Left lung (tissue), 4 donors: ENCODE measurements at regions not wholly inside any gene's neighbourhood (a gene's known extent, or its start where the extent isn't known, plus 50 kb on each side); places are given as distances from the start of the nearest gene placed in this dataset.

ENCODE experiments used
- ATAC-seq: fragments of 200-7000 bp; cut with Tn5 transposase; one replicate; pipeline ENCODE4 v1.9.1; 2020; ENCODE audit warnings: moderate library complexity
- DNase-seq, 4 donors: peaks; one replicate each; pipeline ENCODE4 v3.0.0-alpha.2; 2013 to 2020
- H3K27ac ChIP-seq, 2 donors: fragments of 200-600 bp; sonication (generic) in 1 of 2; one replicate each; pipeline versions ENCODE4 v1.5.0 to v1.8.0; 2020 to 2021
- H3K27me3 ChIP-seq, 2 donors: fragments of 200-600 bp; sonication (generic) in 1 of 2; one replicate each; pipeline versions ENCODE4 v1.5.0 to v1.8.0; 2020 to 2021
- H3K36me3 ChIP-seq, 2 donors: fragments of 200-600 bp; sonication (generic) in 1 of 2; one replicate each; pipeline versions ENCODE4 v1.5.0 to v1.8.0; 2020 to 2021
- H3K4me1 ChIP-seq, 2 donors: fragments of 200-600 bp; one replicate each; pipeline ENCODE4 v1.8.0; 2021
- H3K4me3 ChIP-seq, 2 donors: fragments of 200-600 bp; sonication (generic) in 1 of 2; one replicate each; pipeline versions ENCODE4 v1.5.0 to v1.8.0; 2020 to 2021; ENCODE audit warnings: mild to moderate bottlenecking in 1 of 2
- H3K9me3 ChIP-seq, 2 donors: fragments of 200-600 bp; sonication (generic) in 1 of 2; one replicate each; pipeline versions ENCODE4 v1.5.0 to v1.8.0; 2020 to 2021
- CTCF ChIP-seq, 2 donors: fragments of 200-600 bp; sonication (generic) in 1 of 2; IDR thresholded peaks; one replicate each; pipeline versions ENCODE4 v1.5.0 to v1.8.0; 2021; ENCODE audit warnings: antibody characterized with exemption in 2 of 2
- intact Hi-C, 2 donors: fragments of 100-400 bp; cut with DNase I; formaldehyde crosslinking; loops; one replicate each; pipeline versions ENCODE4 v1.11.2 to v1.14.2; 2022
- donor health status: DM: no; HTN: yes; CAD: no.
- donor health status: DM: no; HTN: no; CAD: no.

DNA sequence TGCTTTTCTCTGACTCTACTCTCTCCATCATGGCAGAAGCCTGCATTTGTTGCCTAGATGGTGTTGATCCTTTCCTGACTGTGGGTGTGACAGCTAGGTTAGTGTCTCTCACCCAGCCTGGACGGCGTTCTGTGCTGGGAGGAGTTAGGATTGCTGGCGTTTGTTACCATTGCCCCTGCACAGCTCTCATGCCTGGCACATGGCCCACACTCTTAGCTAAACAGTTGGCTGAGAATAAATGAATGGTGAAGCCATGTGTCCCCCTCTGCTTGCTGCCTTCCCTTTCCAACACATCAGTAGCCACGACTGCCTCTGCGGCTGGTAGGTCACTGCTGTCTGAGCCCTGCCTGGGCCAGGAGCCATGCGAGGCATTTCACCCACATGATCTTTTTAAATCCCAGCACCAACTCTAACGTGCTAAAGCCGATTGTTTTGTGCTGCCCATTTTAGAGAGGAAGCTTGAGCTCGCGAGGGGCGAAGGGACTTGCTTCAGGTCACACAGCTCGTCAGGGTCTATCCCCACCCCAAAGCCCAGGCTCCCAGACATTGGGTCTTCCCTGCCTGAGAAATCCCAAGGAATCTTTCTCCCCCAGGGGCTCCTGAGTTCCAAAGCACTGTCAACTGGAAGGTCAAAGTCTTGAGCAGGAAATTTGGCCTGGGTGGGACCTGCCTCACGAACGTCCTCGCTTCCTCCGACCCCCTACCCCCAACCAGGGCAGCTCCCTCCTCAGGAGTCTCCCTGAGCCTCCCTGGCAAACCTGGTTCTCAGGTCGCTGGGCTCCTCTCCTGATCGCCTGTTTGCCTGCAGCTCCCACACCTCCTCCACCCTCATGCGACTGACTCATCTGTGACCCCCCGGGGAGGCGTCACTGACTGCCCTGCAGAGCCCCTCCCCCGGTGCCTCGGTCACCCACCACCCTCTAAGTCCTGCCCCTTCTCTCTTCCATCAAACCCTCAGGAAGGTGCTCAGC, 271.7 kb upstream of the C1orf174 start:
- Histone ChIP-seq H3K9me3 (no peaks in the 10 kb centered on the region), H3K36me3 (no peaks in the 10 kb centered on the region), H3K27ac (no peak overlapping the region), H3K4me1 (no peaks in the 10 kb centered on the region), H3K27me3 (peaks cover 0 to 55% of the 10 kb centered on the region in 2 donors), H3K4me3 (no peak overlapping the region)
- ATAC-seq, result no peak
- intact Hi-C loops, result no loop called here
- DNase-seq, result no peak
- TF ChIP-seq CTCF (IDR thresholded peaks at IDR 0.05), result no peak

GRCh38 chr1:4172644-4173599, 272.9 kb upstream of the C1orf174 start:
- Histone ChIP-seq H3K27me3 (peaks cover 0 to 43% of the 10 kb centered on the region in 2 donors), H3K4me1 (no peaks in the 10 kb centered on the region), H3K27ac (no peak overlapping the region), H3K4me3 (no peak overlapping the region), H3K9me3 (no peaks in the 10 kb centered on the region), H3K36me3 (no peaks in the 10 kb centered on the region)
- intact Hi-C loops, result no loop called here
- no peak for ATAC-seq
- no peak for DNase-seq
- TF ChIP-seq CTCF (IDR thresholded peaks at IDR 0.05), result no peak

DNA sequence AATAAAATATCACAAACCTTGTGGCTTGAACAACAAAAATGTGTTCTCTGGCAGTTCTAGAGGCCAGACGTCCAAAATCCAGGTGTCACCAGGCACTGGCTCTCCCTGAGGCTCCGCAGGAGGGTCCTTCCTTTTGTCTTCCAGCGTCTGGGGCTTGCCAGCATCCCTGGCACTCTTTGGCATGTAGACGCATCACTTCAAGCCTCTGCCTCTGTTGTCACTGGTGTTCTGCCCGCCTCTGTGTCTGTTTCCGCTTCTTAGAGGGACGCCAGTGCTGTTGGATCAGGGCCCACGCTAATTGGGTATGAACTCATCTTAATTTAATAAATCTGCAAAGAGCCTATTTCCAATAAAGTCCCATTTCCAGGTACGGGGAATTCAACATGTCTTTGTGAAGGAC, 273.7 kb upstream of the C1orf174 start:
- H3K27me3 ChIP-seq, result peaks cover 0 to 43% of the 10 kb centered on the region in 2 donors
- no peak for DNase-seq
- no peaks in the 10 kb centered on the region for H3K36me3 ChIP-seq
- no peak for TF ChIP-seq CTCF (IDR thresholded peaks at IDR 0.05)
- no peak for ATAC-seq
- intact Hi-C loops, result no loop called here
- H3K4me3 ChIP-seq, result no peak overlapping the region
- H3K4me1 ChIP-seq, result no peaks in the 10 kb centered on the region
- H3K27ac ChIP-seq, result no peak overlapping the region
- H3K9me3 ChIP-seq, result no peaks in the 10 kb centered on the region

DNA sequence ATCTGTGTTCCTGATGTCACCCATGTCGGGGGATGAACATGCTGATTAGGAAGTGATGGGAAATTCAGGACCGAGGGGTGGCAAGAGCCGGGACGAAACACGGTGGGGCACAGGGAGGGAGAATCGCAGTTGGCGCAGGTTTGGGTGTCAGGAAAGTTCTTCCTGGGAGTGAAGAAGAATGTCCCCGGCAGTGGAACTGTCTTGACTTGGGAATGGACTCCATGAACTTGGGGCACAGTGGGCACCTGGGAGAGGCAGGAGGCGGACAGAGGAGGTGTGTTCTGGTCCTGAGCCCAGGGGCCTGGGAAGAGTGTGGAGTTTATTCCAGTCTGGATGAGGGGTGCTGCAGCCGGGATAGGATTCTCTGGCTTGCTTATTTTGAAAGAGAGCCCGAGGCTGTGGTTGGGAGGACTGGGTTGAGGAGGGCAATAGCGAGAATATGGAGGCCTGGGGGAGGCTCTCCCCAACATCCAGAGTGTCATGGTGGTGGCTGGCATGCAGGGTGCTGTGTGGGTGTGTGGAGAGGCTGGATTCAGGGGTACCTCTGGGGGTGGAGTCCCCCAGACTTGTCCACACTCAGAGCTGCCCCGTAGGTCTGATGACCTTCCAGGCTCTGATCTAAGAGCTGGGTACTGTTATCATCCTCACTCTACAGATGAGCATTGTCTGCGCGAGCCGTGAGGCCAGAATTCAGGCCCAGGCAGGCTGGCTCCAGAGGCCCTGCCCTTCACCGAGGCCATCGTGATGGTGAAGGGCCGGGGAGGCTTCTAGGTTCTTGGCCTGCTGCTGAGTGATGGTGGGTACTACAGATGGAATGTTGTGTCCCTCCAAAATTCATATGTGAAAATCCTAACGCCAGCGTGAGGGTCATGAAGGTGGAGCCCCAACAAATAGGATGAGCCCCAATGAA, 274.5 kb upstream of the C1orf174 start:
- no peaks in the 10 kb centered on the region for H3K36me3 ChIP-seq
- no peak for ATAC-seq
- H3K4me1 ChIP-seq, result no peaks in the 10 kb centered on the region
- H3K4me3 ChIP-seq, result no peak overlapping the region
- no peaks in the 10 kb centered on the region for H3K9me3 ChIP-seq
- no peak overlapping the region for H3K27ac ChIP-seq
- no peak for TF ChIP-seq CTCF (IDR thresholded peaks at IDR 0.05)
- H3K27me3 ChIP-seq, result peaks cover 0 to 43% of the 10 kb centered on the region in 2 donors
- no peak for DNase-seq
- intact Hi-C loops, result no loop called here
